IMR-90 (cell line): ENCODE measurements at regions not wholly inside any gene's neighbourhood (a gene's known extent, or its start where the extent isn't known, plus 50 kb on each side); places are given as distances from the start of the nearest gene placed in this dataset.

Source experiments
- ATAC-seq: fragments of 200-7000 bp; cut with Tn5 transposase; 2 replicates; pipeline ENCODE4 v1.9.1; 2020; ENCODE audit warnings: low read depth, mild to moderate bottlenecking, moderate library complexity
- BruUV-seq: library from RNA; stranded (reverse); fragments of 400-500 nt; replicated peaks from 2 replicates; lab custom pipeline; 2021; lab: Mats Ljungman, UMichigan
- CTCF ChIA-PET: fragments of 300-600 bp; formaldehyde crosslinking; extraction: SDS; loops from one replicate; lab custom pipeline; 2021; ENCODE audit warnings: antibody characterized with exemption; lab: Yijun Ruan, JAX
- POLR2A ChIA-PET: fragments of 300-600 bp; sonication (Branson Sonifier 250); formaldehyde crosslinking; loops from one replicate; lab custom pipeline; 2022; ENCODE audit warnings: antibody characterized with exemption; ENCODE audit not compliant: unreplicated experiment; lab: Charles Lee
- DNase-seq: peaks from one replicate; pipeline ENCODE4 v3.0.0; 2013
- H2AFZ ChIP-seq: replicated peaks from 2 replicates; pipeline ENCODE3; 2013; ENCODE audit warnings: low read length, mild to moderate bottlenecking; ENCODE audit not compliant: poor library complexity
- H2AK5ac ChIP-seq: 2 replicates; pipeline ENCODE4 v1.6.1; 2013; ENCODE audit warnings: low read depth, low read length, inconsistent platforms
- H2AK9ac ChIP-seq: replicated peaks from 2 replicates; pipeline ENCODE3; 2013; ENCODE audit warnings: mild to moderate bottlenecking, low read depth, low read length, moderate library complexity; ENCODE audit not compliant: poor library complexity
- H2BK120ac ChIP-seq: 2 replicates; pipeline ENCODE4 v1.6.1; 2013; ENCODE audit warnings: low read depth, low read length, inconsistent platforms
- H2BK15ac ChIP-seq: 3 replicates; pipeline ENCODE4 v1.6.1; 2013; ENCODE audit warnings: low read depth, low read length, inconsistent platforms
- H2BK20ac ChIP-seq: 2 replicates; pipeline ENCODE4 v1.6.1; 2013; ENCODE audit warnings: low read depth, mild to moderate bottlenecking, inconsistent platforms, low read length, moderate library complexity
- H2BK5ac ChIP-seq: 2 replicates; pipeline ENCODE4 v1.6.1; 2013; ENCODE audit warnings: mild to moderate bottlenecking, low read depth, low read length, inconsistent platforms; ENCODE audit not compliant: poor library complexity, severe bottlenecking
- H3K14ac ChIP-seq: replicated peaks from 2 replicates; pipeline ENCODE4 v1.6.1; 2013; ENCODE audit warnings: low read depth, low read length, inconsistent platforms
- H3K18ac ChIP-seq: 2 replicates; pipeline ENCODE4 v1.6.1; 2013; ENCODE audit warnings: low read depth, low read length, control low read depth
- H3K23ac ChIP-seq: 2 replicates; pipeline ENCODE4 v1.6.1; 2013; ENCODE audit warnings: low read depth, low read length, inconsistent platforms
- H3K27ac ChIP-seq: 2 replicates; pipeline ENCODE4 v1.5.1; 2013; ENCODE audit warnings: mild to moderate bottlenecking, control low read depth, low read length; ENCODE audit not compliant: insufficient read depth
- H3K27me3 ChIP-seq: 2 replicates; pipeline ENCODE4 v1.6.1; 2013; ENCODE audit warnings: low read length; ENCODE audit not compliant: control insufficient read depth, insufficient read depth
- H3K36me3 ChIP-seq: 2 replicates; pipeline ENCODE4 v1.6.1; 2013; ENCODE audit warnings: low read length, mixed read lengths; ENCODE audit not compliant: control insufficient read depth, insufficient read depth
- H3K4ac ChIP-seq: 2 replicates; pipeline ENCODE4 v1.6.1; 2013; ENCODE audit warnings: low read depth, low read length, inconsistent platforms
- H3K4me1 ChIP-seq: 2 replicates; pipeline ENCODE4 v1.6.1; 2013; ENCODE audit warnings: low read length, mixed read lengths; ENCODE audit not compliant: control insufficient read depth, insufficient read depth
- H3K4me2 ChIP-seq: 2 replicates; pipeline ENCODE4 v1.6.1; 2013; ENCODE audit warnings: low read depth, mild to moderate bottlenecking, control low read depth, low read length, moderate library complexity
- H3K4me3 ChIP-seq: 2 replicates; pipeline ENCODE4 v1.5.1; 2013; ENCODE audit warnings: low read depth, mild to moderate bottlenecking, control low read depth, low read length, moderate library complexity; ENCODE audit not compliant: insufficient read depth
- H3K56ac ChIP-seq: 2 replicates; pipeline ENCODE4 v1.6.1; 2013; ENCODE audit warnings: low read length, inconsistent platforms; ENCODE audit not compliant: insufficient read depth; ENCODE audit errors: extremely low read depth
- H3K79me1 ChIP-seq, 2 experiments: 2 replicates each; pipeline ENCODE4 v1.6.1; 2013; ENCODE audit warnings: low read length in 2 of 2, inconsistent platforms in 1 of 2, low read depth in 1 of 2
- H3K9ac ChIP-seq: 2 replicates; pipeline ENCODE4 v1.6.1; 2013; ENCODE audit warnings: low read depth, low read length, control low read depth
- H3K9me1 ChIP-seq: 2 replicates; pipeline ENCODE4 v1.6.1; 2013; ENCODE audit warnings: low read length, inconsistent platforms; ENCODE audit not compliant: insufficient read depth
- H3K9me3 ChIP-seq: 2 replicates; pipeline ENCODE4 v1.6.1; 2013; ENCODE audit warnings: low read length; ENCODE audit not compliant: control insufficient read depth, insufficient read depth
- H4K20me1 ChIP-seq: 2 replicates; pipeline ENCODE4 v1.6.1; 2013; ENCODE audit warnings: low read length, inconsistent platforms; ENCODE audit not compliant: insufficient read depth
- H4K5ac ChIP-seq: 2 replicates; pipeline ENCODE4 v1.6.1; 2013; ENCODE audit warnings: mild to moderate bottlenecking, low read depth, low read length, control low read depth
- H4K8ac ChIP-seq, 2 experiments: 2 replicates each; pipeline ENCODE4 v1.6.1; 2013; ENCODE audit warnings: low read depth in 2 of 2, low read length in 2 of 2, control low read depth in 1 of 2, inconsistent platforms in 1 of 2
- H4K91ac ChIP-seq: 2 replicates; pipeline ENCODE4 v1.6.1; 2013; ENCODE audit warnings: low read depth, low read length, inconsistent platforms; ENCODE audit not compliant: insufficient read depth
- BHLHE40 ChIP-seq: fragments of 150-350 bp; IDR thresholded peaks from 2 replicates; pipeline ENCODE4 v1.6.1; 2016; ENCODE audit warnings: mild to moderate bottlenecking, low read depth, low read length
- CTCF ChIP-seq: conservative IDR thresholded peaks from 2 replicates; pipeline ENCODE4 v1.5.1; 2012; ENCODE audit warnings: mild to moderate bottlenecking, low read depth, low read length, improper control_type of control experiment
- ELK1 ChIP-seq: fragments of 150-350 bp; IDR thresholded peaks from 2 replicates; pipeline ENCODE4 v1.6.1; 2016; ENCODE audit warnings: low read depth, mild to moderate bottlenecking, low read length, moderate library complexity, borderline replicate concordance
- FOS ChIP-seq: fragments of 150-350 bp; IDR thresholded peaks from 2 replicates; pipeline ENCODE4 v1.6.1; 2016; ENCODE audit warnings: low read depth, low read length
- MAZ ChIP-seq: IDR thresholded peaks from 2 replicates; pipeline ENCODE4 v1.6.1; 2012; ENCODE audit warnings: low read depth, mild to moderate bottlenecking, low read length, improper control_type of control experiment, moderate library complexity, borderline replicate concordance
- MXI1 ChIP-seq: IDR thresholded peaks from 2 replicates; pipeline ENCODE4 v1.6.1; 2012; ENCODE audit warnings: low read depth, mild to moderate bottlenecking, low read length, moderate library complexity, borderline replicate concordance
- NFE2L2 ChIP-seq: fragments of 150-350 bp; IDR thresholded peaks from 2 replicates; pipeline ENCODE4 v1.6.1; 2016; ENCODE audit warnings: low read depth, mild to moderate bottlenecking, low read length
- SMC3 ChIP-seq: fragments of 150-350 bp; IDR thresholded peaks from 2 replicates; pipeline ENCODE4 v1.6.1; 2016; ENCODE audit warnings: low read depth, mild to moderate bottlenecking, antibody characterized with exemption, low read length, moderate library complexity
- USF2 ChIP-seq: fragments of 150-350 bp; IDR thresholded peaks from 2 replicates; pipeline ENCODE4 v1.6.1; 2017; ENCODE audit warnings: mild to moderate bottlenecking, antibody characterized with exemption, low read length, low read depth
- dilution Hi-C: fragments of 300-500 bp; cut with HindIII; formaldehyde crosslinking; loops from one replicate; pipeline ENCODE4 v1.14.3; 2018; ENCODE audit warnings: low sequenced_read_pairs; ENCODE audit not compliant: unreplicated experiment
- in situ Hi-C: fragments of 300-500 bp; cut with MboI; formaldehyde crosslinking; loops from 3 replicates; pipeline ENCODE4 v1.14.3; 2019; ENCODE audit warnings: low sequenced_read_pairs, inconsistent platforms, mixed read lengths
- intact Hi-C: fragments of 100-400 bp; cut with micrococcal nuclease; formaldehyde crosslinking; loops from 2 replicates; pipeline ENCODE4 v1.10.0; 2022

GRCh38 chr11:38935941-38936340, 2337.9 kb upstream of the RAG2 start:
- H3K79me1 ChIP-seq = no peaks in the 10 kb centered on the region
- no peak overlapping the region for H3K56ac ChIP-seq
- H3K4me1 ChIP-seq = no peaks in the 10 kb centered on the region
- no peak for ATAC-seq
- H4K91ac ChIP-seq = no peak overlapping the region
- H4K8ac ChIP-seq = no peak overlapping the region
- no peak for DNase-seq
- no peak overlapping the region for H3K18ac ChIP-seq
- H4K5ac ChIP-seq = no peak overlapping the region
- no peak overlapping the region for H2AK5ac ChIP-seq
- no peak overlapping the region for H3K9ac ChIP-seq
- no peak overlapping the region for H3K14ac ChIP-seq
- H2BK20ac ChIP-seq = no peak overlapping the region
- no peak for TF ChIP-seq MXI1
- TF ChIP-seq BHLHE40 = no peak
- TF ChIP-seq NFE2L2 = no peak
- TF ChIP-seq CTCF = no peak
- TF ChIP-seq USF2 = no peak
- TF ChIP-seq FOS = no peak
- TF ChIP-seq SMC3 = no peak
- no peak for TF ChIP-seq MAZ
- TF ChIP-seq ELK1 = no peak
- no peak overlapping the region for H3K4me3 ChIP-seq
- H3K9me3 ChIP-seq = no peaks in the 10 kb centered on the region
- no peak overlapping the region for H3K4ac ChIP-seq
- no peaks in the 10 kb centered on the region for H3K36me3 ChIP-seq
- no peak overlapping the region for H2AK9ac ChIP-seq
- H2BK120ac ChIP-seq = no peak overlapping the region
- no peaks in the 10 kb centered on the region for H3K27me3 ChIP-seq
- H4K20me1 ChIP-seq = no peaks in the 10 kb centered on the region
- no peaks in the 10 kb centered on the region for H3K9me1 ChIP-seq
- CTCF ChIA-PET = no interaction called here
- no peak overlapping the region for H2BK5ac ChIP-seq
- POLR2A ChIA-PET = no interaction called here
- intact Hi-C loops = no loop called here
- no peak overlapping the region for H3K27ac ChIP-seq
- no peak overlapping the region for H2BK15ac ChIP-seq
- no peak overlapping the region for H3K4me2 ChIP-seq
- dilution Hi-C loops = no loop called here
- no TSS peak for BruUV-seq
- in situ Hi-C loops = no loop called here
- no peak overlapping the region for H2AFZ ChIP-seq
- H3K23ac ChIP-seq = no peak overlapping the region
